Activated naive CD4-positive, alpha-beta T cell treated with anti-CD3 and anti-CD28 coated beads, Interleukin-2, amount 50 U/mL, for 16 hours (primary cell): ENCODE measurements at regions not wholly inside any gene's neighbourhood (a gene's known extent, or its start where the extent isn't known, plus 50 kb on each side); places are given as distances from the start of the nearest gene placed in this dataset.

Experiments used
- DNase-seq: peaks from one replicate; pipeline ENCODE4 v3.0.0-alpha.2; 2020

DNA sequence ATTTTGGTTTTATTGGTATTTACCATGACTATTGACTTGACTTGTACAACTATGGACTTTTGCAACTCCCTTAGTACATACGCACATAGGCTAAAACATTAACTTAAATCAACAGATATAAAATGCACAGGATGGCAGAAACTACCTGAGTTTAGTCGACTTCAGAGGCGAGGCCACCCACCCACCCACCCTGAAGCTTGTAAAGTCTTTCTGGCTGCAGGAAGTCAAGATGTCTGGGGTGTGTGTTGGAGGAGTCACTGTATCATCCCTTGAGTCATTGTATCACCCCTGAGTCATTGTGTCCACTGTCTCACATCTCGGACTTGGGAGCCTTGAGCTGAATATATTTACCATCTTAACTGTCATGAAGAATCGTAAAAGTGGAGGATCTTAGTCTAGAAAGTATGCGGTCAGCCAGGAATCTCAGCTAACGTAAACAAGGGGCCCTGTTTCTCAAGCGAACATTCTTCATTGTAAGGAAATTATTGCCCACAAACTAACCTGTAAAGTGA is 140.0 kb upstream of the ST6GAL2 start:
- DNase-seq: no peak

DNA sequence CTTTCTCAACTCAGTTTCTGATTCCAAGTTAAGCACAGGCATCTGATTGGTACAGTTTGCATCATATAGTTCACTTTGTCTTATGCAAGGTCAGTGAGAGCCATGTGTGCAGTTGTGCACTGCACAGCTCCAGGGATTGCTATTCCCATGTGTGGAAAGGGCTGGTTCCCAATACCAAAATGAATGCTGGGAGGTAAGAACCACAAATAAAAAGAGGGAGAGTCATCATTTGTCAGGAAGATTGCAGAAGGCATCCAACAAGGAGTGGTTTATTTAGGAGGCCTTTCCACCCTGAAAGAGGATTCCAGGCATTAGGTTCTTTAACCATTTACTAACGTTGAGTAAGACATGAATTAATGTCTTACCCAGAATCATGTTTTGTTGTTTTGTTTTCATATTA is 141.2 kb upstream of the ST6GAL2 start:
- DNase-seq: no peak

DNA sequence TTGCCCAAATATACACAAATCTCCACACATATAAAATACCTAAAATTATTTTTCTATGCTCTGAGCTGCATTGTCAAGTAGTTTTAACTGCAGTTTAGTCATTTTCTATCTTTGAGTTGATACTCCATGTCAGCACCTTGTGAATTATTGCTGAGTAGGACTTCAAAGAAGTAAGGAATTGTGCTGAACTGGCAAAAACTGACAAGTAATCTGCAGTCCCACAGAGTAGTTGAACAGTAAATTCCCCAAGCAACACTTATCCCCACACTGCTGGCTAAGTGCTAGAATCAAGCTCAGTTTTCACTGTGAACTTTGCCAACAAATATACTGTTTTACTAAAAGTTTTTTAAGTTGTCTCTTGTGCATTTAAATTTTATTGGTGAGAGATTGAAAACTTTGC is 141.8 kb upstream of the ST6GAL2 start:
- DNase-seq: no peak

DNA sequence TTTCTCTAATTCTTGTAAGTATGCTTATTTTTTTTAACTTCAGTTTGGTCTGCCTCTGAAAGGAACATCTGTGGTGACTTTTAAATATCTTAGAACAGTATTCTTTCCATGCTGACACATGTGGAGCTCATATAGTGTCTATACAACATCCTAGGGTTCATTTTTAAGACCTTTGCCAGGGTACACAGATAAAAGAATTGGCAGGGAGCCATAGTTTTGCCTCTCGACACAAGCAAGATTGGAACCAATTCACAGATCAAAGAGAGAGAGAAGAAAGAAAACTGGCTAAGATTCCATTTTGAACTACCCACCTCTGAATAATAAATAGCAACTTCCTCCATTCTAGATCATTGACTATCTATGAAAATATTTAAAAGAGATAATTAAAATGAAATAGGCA is 142.7 kb upstream of the ST6GAL2 start:
- DNase-seq: no peak

DNA sequence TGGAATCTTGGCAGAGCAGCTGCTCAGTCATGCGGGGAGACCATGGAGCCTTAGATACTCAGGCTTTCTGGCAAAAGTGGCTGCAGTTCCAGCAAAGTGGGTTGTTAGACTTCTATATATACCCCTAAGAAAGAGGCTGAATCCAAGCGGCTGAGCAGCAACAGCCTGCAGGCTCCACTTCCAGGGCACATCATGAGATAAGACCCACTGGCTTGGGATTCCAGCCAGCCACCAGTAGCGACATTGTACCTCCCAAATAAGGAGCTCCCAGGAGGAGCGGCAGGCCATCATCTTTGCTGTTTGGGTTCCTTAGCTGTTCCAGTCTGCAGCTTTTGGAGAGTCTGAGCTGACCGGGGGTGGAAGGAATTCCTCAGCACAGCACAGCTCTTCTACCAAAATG is 150.3 kb upstream of the ST6GAL2 start:
- no peak for DNase-seq

DNA sequence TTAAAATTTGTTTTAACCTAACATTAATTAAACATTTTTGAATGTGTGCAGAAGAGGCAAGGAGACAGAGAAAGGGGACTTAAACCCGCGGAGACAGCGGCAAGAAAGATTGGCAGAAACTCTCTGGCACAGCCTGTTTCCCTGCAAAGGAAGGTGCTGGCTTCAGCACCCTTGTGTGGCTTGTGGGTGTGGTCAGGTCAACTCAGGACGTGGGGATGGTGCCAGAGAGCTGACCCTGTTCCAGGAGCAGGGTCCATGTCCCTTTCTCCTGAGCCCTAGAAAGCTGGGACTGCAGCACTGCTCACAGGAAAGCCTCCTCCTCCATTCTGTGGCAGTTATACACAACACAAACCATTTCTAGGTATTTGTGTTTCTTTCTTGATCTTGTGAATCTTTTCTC is 176.2 kb upstream of the ST6GAL2 start:
- DNase-seq: no peak

DNA sequence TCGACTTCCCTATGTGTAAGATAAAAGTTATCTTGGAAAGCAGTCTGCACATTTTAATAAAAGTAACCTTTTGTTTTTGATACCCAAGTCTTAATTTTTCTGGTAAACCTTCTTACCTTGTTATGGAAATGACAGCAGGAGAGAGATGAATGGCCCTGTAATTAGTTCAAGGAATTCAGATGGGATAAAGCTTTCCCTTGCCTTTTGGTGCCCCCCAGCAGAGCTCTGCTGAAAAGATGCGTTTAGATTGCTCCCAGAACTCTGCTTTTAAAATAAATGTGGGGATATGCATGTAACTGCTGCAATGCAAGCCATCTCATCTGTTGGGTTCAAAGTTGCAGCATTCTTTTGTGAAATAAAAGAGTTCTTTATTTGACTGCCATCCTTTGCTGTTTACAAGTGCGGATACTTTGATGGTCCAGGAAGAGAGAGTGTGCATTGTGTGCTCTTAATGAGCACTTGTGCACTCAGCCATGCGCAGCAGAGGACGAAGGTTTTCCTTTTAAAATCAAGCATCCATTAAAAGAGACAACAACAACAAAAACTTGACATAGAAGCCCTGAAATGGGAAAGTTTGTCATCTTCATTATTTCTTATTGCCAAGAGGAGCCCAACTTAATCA is 176.7 kb upstream of the ST6GAL2 start:
- no peak for DNase-seq

DNA sequence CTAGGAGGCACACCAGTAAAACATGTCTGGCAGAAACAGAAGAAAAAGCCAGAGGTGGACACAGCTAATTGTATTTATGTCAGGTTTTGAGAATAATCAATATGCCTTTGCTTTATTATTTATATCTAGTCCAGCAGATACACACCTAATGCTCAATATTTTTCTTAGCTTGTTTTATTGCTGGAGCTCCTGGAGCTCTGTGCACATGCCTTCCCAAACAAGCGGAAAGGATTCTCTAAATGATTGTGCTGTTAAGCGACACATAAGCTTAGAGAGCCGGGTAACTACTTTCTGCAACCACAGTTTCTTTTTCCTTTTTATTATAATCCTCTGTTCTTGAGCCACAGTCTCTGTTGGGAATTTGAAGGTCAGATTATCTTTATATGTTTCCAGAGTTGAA is 177.3 kb upstream of the ST6GAL2 start:
- DNase-seq: no peak

DNA sequence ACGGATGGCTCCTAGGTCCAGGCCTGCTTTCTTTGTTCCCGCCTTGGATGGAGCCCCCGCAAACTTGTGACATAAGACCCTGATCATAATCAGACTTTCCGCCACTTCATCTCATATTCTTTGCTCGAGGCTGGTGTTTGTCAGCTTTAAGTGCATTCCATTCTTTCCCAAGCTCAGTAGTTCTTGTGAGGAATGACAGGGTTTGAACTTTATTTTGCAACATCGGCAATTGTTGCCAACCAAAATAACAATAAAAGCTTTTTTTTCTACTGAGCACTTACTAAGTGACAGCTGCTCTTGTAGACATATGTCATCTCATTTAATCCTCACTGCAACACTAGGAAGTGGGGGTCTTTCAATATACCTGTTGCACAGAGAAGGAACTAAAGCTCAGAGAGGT is 178.8 kb upstream of the ST6GAL2 start:
- no peak for DNase-seq

DNA sequence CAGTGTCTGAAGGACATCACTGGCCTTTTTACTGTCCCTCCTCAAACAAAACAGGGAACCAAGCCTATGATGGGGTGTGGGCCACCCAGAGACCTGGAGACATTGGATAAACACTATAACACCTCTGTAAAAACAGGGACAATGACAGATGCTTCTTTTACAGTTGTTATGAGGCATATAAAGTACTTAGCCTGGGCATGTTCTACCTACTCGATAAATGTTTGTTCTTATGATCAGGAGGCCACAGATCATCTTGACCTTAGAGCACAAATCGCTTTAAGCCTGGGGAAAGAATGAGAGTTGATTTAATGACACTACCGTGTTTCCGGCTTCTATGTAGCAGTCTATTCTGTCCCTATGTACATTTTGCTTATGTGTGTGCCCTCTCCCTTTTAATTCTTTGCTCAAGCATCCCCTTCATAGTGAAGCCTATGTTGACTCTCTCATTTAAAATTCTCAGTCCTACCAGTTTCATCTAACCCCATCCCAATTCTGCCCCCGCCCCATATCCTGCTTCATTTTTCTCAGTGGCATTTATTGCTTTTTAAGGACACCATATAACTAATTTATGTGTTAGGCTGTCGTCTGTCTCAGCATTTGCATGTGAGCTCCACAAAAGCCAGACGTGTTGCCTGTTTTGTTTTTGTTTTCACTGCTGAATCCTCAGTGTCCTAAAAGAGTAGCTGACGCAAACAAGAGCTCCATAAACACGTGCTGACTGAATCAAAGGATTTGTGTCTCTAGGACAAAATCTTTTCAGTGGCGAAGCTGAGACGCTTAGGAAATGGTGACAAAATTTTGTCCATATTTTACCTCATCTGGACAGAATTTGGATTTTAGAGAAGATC is 182.3 kb upstream of the ST6GAL2 start:
- no peak for DNase-seq

DNA sequence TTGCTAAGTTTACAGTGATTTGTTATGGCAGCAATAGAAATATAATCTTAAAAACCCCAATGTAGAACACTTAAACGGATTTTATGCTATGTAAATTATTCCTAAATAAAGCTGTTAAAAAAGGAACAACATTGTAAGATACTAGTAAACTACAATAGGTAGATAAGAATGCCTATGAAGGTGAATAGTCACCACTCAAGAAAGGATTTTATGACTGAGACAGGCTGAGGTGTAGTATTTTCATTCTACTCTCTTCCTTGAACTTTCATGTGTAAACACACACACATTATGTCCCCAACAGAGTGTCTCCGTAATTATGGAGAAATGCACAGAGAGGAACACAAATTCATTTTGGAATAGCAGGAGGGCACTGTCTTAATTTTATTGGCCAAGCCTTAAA is 183.9 kb upstream of the ST6GAL2 start:
- DNase-seq: no peak

DNA sequence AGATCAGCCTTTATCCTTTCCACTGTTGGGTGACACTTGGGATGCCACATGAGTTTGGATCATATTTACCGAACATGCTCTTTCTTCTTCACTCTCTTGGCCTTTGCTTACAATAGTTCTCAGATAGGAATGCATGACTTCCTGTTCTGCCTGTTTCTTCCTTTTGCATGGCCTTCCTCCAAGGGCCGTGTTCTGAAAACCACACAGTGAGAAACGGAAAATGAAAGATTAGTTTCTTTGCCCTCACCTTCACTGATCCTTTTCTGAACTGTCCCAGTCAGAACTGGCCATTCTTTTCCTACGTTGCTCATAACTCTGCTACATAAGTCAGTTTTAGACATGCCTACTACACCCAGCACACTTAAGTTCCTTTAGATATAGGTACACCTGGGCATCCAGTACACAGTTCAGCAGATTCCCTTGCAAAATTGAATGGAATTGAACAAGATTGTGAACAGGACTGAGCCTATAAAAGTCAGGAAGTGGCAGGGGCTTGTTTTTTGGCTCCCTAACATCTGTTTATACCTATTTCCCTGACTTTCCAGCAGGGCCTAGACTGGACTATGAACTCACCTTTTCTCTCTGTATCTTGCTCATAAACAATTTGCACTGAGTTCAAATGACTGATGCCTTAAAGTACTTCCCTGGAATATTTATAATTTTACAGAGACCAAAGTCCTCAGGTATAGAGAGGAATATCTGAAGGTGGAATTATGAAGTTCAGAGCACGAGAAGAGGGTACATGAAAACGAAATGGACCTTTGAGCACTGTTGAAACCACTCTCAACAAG is 186.4 kb upstream of the ST6GAL2 start:
- DNase-seq: no peak

DNA sequence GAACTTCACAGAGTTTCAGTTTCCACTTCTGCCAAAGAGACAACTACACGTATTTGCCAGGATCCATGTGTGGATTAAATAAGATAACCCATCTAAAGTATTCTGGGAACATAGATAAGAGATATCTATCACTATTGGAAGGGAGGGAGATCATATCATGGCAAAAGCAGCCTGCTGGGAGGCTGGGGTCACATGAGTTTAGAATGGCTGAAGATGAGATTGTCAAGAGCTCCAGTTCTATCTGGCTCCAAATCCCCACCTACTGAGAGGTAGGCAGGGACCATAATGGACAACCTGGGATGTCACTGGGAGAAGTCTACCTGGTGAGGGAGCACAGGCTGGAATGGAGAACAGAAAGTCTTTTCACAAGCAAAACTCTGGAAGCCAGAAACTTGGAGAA is 192.6 kb upstream of the ST6GAL2 start:
- no peak for DNase-seq

DNA sequence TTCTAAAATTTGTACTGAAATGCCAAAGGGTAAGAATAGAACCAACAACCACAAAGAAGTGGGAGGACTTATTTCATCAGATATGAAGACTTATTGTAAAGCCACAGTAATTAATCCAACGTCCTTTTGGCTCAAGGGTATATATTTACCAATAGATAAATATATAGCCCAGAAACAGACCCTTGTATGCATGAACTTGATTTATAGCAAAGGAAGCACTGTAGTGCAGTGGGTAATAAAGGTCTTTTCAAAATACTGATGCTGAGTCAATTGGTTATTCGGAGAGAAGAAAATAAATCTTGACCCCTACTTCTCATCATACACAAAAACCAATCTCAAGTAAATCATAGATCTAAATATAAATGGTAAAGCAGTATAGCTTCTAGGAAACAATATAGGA is 200.5 kb upstream of the ST6GAL2 start:
- DNase-seq: no peak

DNA sequence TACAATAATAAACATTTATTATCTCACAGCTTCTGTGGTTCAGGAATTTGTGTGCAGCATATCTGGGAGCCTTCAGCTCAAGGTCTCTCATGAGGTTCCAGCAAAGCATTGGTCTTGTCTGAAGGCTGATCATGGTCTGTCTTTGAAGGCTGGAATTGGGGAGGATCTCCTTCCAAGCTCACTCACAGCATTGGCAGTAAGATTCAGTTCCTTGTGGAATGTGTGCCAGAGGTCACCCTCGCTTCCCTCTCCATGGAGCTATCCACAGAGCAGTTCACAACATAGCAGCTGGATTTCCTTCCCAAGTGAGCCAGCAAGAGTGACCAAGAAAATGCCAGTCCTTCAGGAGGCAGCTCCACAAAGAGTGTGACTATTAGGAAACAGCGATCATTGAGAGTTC is 202.2 kb upstream of the ST6GAL2 start:
- no peak for DNase-seq

DNA sequence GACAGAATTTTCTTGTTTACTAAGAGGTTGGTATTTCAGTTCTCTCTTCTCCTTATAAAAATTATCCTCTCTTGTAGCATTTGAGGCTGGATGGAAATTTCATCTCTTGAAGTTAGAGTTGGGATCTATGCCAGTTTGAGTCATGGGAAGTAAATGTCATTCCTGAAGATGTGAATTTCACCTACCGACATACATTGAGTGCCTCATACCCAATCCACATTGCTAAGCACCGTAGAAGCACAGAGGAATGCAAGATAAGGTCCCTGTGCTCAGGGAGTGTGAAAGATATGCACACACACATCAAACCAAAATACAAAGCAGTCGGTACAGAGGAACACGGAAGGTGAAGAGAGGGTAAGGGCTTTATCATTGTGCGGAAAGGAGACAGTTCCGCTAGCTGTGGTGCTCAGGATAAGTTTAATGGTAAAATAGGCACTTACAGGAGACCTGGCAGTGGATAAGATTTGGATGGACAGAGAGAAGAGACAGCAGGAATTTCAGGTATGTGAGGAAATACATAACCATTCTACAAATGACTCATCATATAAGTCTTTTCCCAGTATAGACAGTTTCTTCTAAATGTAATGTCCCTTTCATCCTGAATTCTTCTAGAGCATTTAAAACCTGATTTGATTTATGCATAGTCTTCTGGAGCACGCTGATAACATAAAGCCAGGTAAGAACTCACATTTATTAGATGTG is 205.3 kb upstream of the ST6GAL2 start:
- DNase-seq: no peak

DNA sequence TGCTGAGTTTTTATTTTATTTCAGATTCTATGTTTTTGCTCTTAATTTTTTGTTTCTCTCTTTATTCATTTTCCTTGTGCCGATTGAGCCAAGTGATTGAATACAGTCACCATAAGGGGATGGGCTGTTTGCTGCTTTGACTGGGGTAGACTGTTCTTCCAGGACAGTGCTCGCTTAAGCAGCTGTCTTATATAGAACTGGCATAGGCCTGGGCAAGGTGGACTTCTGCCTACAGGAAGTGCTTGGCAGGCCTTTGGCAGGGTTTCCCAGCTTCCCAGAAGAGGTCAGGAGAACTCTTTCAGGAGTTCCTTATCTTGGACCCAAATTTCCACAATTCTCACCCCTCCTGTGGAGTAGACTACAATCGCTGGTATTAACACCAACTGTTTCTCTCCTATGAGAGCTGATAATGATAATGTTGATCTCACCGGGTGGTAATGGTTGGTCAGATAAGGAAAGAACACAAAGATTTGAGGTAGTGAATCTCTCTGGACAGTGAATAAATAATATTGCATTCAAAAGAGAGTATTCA is 207.5 kb upstream of the ST6GAL2 start:
- no peak for DNase-seq

DNA sequence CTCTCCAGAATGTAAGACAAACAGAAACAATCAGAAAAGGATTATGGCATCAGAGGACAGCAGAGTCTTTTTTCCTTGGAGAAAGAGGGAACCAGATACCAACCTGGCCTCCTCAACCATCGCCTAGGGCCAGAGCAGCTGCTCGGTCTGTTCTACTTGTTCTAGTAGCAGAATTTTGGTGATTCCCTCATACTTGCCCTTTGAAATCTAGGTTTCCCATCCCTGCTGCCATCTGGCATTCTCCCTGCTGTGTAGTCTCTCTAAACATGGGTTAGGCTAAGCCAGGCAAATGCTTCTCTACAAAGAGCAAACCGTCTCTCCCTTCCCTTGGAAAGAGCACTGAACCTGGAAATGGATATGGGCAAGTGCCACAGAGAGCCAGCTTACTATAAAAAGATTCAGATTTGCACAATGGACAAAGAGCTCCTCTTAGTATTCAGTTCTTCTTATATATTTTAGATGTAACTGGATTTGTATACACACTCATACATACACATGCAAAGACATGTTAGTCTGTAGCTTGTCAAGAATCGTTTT is 208.6 kb upstream of the ST6GAL2 start:
- no peak for DNase-seq

DNA sequence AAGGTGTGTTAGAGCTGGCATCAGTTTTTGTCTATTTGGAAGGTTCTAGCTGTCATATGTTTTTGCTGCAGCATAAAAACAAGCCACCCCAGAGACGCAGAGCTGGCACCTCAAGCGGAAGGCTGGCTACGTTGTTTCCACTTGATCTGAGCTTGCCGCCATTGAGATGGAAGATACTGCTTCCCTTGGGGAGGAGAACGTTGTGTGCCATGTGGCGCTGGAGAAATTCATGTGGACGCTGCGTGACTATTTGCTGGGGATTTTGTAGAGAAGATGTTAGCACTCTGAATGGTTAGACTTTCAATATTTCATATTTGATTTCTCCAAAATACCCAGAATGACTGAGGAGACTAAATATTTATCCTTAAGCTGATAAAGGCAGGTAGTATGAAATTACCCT is 216.2 kb upstream of the ST6GAL2 start:
- no peak for DNase-seq

DNA sequence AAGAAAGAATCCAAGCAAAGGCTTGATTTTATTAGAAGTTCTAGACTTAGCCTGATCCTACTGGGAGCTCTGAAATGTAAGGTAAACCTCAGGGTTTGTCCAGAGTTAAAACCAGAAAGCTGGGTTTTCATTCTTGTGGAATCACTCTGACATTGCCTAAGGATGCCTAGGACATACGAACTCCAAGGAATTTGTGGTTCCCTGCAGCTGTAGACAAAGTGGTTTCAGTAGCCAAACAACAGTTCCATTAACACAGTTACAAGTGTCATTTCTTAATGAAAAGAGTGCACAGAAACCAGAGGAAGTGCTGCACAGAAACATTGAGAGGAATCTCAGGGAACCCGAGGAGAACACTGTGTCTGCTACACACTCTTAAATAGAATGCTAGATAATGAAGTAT is 221.4 kb upstream of the ST6GAL2 start:
- no peak for DNase-seq

DNA sequence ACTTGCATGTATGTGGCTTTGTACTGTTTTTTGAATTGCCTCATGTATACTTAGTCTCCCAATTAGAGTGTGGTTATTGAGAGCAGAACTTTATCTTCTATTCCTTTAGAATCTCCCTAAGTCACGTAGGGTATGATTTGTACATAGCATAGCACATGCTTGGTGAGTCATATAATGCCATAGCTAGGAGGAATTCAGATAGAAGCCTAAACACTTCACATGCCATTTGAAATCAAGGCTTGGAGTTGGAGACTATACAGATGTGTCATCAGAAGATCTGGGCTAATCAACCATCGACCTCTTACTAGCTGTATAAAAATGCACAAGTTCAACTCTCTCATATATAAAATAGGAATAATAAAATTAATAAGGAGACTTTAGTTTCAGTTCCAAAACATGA is 222.6 kb upstream of the ST6GAL2 start:
- no peak for DNase-seq

DNA sequence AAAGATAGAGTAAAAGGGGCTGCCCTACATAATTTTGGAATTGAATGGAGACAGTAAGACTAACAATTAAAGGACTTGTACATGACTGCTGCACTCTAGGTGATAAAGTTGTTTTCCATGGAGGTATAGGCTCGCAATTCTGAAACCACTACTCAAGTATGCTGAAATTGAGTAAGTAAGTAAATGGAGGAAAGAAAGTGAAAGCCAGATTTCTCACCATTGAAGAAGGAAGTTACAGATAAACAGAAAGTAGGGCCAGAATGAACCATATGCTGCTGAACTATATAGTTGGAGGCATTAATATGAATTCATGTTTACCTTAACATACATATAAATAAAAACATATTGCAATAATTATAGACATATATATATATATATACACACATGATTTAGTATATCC is 225.7 kb upstream of the ST6GAL2 start:
- DNase-seq: no peak

DNA sequence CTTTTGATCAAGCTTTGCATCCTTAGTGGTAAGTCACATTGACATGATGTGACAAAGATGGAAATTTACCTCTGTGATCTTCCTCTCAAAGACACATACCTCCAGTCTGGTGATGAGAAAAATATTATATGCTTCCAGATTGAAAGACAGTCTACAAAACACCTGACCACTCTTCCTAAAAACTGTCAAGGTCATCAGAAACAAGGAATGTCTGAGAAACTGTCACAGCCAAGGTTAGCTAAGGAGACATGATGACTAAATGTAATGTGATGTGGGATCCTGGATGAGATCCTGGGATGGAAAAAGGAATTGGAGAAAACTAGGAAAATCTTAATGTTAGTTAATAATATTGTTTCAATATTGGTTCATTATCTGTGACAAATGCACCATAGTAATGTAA is 226.6 kb upstream of the ST6GAL2 start:
- DNase-seq: no peak
